ENCODE measurements at regions not wholly inside any gene's neighbourhood (a gene's known extent, or its start where the extent isn't known, plus 50 kb on each side); places are given as distances from the start of the nearest gene placed in this dataset.
"Not testable (repeated sequence)": the region's sequence is repeated elsewhere in the genome, so short reads cannot be mapped to it uniquely, and the experiment has no call there.

DNA sequence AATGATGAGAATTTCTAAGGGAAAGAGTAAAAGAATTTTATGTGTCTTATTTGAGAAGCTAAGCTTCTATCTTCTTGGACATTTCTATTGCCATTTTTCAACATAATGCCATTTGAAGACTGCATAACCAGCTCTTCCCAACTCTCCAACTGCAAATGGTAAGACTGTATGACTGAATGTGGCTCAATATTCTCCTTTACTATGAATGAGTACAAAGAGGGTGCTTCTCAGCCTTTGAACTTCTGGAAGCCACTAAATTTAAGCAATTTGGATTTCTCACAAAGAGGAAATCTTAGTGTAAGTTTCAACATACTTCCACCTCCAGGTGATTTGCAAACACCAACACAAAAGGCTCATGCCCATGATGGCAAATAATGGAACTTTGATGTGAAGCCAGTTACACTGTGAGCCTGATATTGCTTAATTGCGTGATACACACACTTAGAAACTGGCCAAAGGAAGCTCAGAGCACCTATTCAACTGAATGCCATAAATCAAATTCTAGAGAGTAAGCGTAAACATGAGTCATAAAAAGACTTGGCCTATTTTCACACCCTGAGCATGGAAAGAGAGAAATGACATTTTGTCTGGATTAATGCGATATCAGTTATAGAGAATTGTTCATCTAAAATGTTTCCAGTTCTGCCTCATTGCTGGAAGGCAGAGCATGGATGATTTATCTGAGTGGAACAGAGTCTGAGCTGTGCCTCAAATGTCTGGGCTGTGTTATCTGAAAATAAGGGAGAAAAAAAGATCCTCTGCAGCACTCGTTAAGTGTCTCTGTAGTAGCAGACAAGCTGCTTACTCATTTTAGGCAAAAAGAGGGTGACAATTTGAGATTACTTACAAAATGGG is 145.3 kb downstream of the PLK2 start:
- Histone ChIP-seq H3K4me3 (no peak overlapping the region), H3K4me1 (no peaks in the 10 kb centered on the region), H3K9me3 (no peaks in the 10 kb centered on the region), H3K27ac (no peak overlapping the region), H3K36me3 (no peaks in the 10 kb centered on the region), H3K27me3 (no peaks in the 10 kb centered on the region)
- TF ChIP-seq POLR2A (IDR thresholded peaks at IDR 0.05): no peak
- no peak for TF ChIP-seq POLR2AphosphoS5 (IDR thresholded peaks at IDR 0.05)
- no peak for TF ChIP-seq EP300 (IDR thresholded peaks at IDR 0.05)
- TF ChIP-seq, protein P1, sequence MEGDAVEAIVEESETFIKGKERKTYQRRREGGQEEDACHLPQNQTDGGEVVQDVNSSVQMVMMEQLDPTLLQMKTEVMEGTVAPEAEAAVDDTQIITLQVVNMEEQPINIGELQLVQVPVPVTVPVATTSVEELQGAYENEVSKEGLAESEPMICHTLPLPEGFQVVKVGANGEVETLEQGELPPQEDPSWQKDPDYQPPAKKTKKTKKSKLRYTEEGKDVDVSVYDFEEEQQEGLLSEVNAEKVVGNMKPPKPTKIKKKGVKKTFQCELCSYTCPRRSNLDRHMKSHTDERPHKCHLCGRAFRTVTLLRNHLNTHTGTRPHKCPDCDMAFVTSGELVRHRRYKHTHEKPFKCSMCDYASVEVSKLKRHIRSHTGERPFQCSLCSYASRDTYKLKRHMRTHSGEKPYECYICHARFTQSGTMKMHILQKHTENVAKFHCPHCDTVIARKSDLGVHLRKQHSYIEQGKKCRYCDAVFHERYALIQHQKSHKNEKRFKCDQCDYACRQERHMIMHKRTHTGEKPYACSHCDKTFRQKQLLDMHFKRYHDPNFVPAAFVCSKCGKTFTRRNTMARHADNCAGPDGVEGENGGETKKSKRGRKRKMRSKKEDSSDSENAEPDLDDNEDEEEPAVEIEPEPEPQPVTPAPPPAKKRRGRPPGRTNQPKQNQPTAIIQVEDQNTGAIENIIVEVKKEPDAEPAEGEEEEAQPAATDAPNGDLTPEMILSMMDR (IDR thresholded peaks at IDR 0.05): no peak
- WGBS, 2 donors (ENCODE audit: low coverage in 1 of 2): 18 to 63% methylated on average over 4 of the region's 4 CpGs
- no peak for ATAC-seq

DNA sequence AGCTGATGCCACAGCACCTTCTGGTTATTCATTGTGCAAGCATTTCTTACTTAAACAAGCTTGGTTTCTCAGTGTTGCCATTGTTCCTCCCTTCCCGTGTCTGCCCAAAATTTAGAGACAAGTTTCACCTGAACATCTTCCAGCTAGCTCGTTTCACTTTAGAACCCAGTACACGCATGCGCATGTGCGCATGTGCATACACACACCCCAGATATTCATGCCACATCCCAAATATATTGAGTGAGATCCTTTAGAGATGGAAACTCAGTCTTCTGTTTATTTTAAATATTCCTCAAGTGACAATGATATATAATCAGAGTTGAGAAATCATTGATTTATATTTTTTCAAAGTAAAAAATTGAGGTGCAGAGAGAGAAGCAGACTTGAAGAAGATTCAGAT is 147.6 kb downstream of the PLK2 start:
- TF ChIP-seq POLR2AphosphoS5 (IDR thresholded peaks at IDR 0.05): no peak
- WGBS, 2 donors (ENCODE audit: low coverage in 1 of 2): 86 to 89% methylated on average over 5 of the region's 5 CpGs
- H3K9me3 ChIP-seq: peaks cover 0 to 3% (median 0%) of the 10 kb centered on the region in 3 donors
- no peak for ATAC-seq
- no peak overlapping the region for H3K4me3 ChIP-seq
- H3K4me1 ChIP-seq: no peaks in the 10 kb centered on the region
- H3K27me3 ChIP-seq: no peaks in the 10 kb centered on the region
- no peaks in the 10 kb centered on the region for H3K36me3 ChIP-seq
- no peak overlapping the region for H3K27ac ChIP-seq

DNA sequence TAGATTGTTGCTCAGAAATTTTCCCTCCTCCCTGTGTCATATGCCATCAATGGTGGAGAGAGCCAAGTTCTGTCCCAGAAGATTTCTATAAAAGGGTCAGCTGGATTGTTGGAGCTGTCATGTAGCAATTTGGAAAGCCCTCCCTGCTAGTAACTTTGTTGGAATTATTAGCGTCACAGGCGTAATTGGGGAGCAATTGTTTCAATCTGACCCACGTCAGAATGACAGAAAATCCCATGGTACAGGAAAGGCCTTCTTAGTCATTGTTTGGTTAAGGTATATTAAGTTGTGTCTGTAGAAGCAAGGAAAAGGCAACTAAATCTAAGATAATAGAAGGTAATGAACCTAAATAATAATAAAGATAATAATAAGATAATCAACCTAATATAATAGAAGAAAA is 148.4 kb downstream of the PLK2 start:
- no peak overlapping the region for H3K4me3 ChIP-seq
- WGBS, 2 donors (ENCODE audit: low coverage in 1 of 2): 60 to 97% methylated on average over 1 to 3 of the region's 3 CpGs
- H3K27me3 ChIP-seq: no peaks in the 10 kb centered on the region
- no peaks in the 10 kb centered on the region for H3K4me1 ChIP-seq
- peaks cover 0 to 3% (median 0%) of the 10 kb centered on the region in 3 donors for H3K9me3 ChIP-seq
- no peaks in the 10 kb centered on the region for H3K36me3 ChIP-seq
- TF ChIP-seq, protein P1 (IDR thresholded peaks at IDR 0.05): no peak
- TF ChIP-seq EP300 (IDR thresholded peaks at IDR 0.05) (no peak), POLR2AphosphoS5 (IDR thresholded peaks at IDR 0.05) (no peak), POLR2A (IDR thresholded peaks at IDR 0.05) (no peak)
- H3K27ac ChIP-seq: no peak overlapping the region
- ATAC-seq: no peak

DNA sequence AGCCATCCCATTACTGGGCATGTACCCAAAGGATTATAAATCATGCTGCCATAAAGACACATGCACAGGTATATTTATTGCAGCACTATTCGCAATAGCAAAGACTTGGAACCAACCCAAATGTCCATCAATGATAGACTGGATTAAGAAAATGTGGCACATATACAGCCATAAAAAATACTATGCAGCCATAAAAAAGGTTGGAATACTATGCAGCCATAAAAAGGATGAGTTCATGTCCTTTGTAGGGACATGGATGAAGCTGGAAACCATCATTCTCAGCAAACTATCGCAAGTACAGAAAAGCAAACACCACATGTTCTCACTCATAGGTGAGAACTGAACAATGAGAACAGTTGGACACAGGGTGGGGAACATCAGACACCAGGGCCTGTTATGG is 151.5 kb downstream of the PLK2 start:
- H3K4me3 ChIP-seq, H3K9me3 ChIP-seq: not testable (repeated sequence)
- 91 to 92% methylated on average over 2 of the region's 2 CpGs for WGBS, 2 donors (ENCODE audit: low coverage in 1 of 2)

DNA sequence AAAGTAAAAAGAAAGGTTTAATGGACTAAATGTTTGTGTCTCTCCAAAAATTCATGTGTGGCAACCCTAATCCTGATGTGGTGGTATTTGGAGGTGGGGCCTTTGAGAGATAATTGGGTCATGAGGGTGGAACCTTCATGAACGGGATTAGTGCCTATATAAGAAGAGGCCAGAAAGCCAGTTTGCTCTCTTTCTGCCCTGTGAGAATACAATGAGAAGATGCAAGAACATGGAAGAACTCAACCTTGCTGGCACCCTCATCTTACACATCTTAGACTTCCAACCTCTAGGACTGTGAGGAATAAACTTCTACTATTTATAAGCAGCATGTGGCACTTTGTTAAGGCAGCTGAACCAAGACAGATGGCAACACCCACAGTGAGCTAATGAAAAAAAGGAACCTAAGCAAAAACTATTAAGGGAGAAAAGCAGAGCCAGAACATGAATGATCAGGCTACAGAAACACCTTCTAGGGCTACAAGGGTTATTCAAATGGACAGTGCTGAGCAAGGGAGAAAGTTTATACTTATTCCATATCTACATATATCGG is 159.5 kb downstream of the PLK2 start:
- Histone ChIP-seq H3K9me3 (no peaks in the 10 kb centered on the region), H3K36me3 (no peaks in the 10 kb centered on the region), H3K4me3 (no peak overlapping the region), H3K4me1 (no peaks in the 10 kb centered on the region), H3K27me3 (no peaks in the 10 kb centered on the region), H3K27ac (no peak overlapping the region)
- ATAC-seq: no peak
- WGBS, 2 donors (ENCODE audit: low coverage in 1 of 2): 79 to 81% methylated on average over 2 of the region's 2 CpGs
- TF ChIP-seq, protein P1 (IDR thresholded peaks at IDR 0.05): no peak
- TF ChIP-seq POLR2A (IDR thresholded peaks at IDR 0.05): no peak
- no peak for TF ChIP-seq POLR2AphosphoS5 (IDR thresholded peaks at IDR 0.05)
- TF ChIP-seq EP300 (IDR thresholded peaks at IDR 0.05): no peak

More for the DNA sequence above, 151.5 kb downstream of the PLK2 start:
- not testable (repeated sequence) for H3K4me1 ChIP-seq, ATAC-seq, H3K27ac ChIP-seq, H3K27me3 ChIP-seq, H3K36me3 ChIP-seq

DNA sequence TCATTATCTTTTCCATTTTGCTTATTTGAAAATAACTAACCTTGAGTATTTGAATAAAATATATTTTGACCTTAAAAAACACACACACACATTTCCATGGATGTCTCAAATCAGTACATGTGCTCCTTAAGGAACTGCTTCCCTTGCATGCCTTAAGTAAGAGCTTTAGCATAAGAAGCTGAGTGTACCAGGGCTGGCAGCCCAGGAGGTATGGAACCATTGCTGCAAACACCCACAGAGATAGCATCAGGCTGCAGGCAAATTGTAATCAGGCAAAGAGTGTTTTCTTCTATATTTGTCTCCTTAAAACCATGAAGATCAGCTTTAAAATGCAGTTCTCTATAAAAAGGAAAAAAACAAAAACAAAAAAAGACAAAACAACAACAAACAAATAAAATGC is 160.6 kb downstream of the PLK2 start:
- no peaks in the 10 kb centered on the region for H3K9me3 ChIP-seq
- H3K27me3 ChIP-seq: no peaks in the 10 kb centered on the region
- TF ChIP-seq POLR2AphosphoS5 (IDR thresholded peaks at IDR 0.05) (no peak), EP300 (IDR thresholded peaks at IDR 0.05) (no peak), POLR2A (IDR thresholded peaks at IDR 0.05) (no peak)
- TF ChIP-seq, protein P1 (IDR thresholded peaks at IDR 0.05): no peak
- H3K36me3 ChIP-seq: no peaks in the 10 kb centered on the region
- H3K27ac ChIP-seq: no peak overlapping the region
- ATAC-seq: no peak
- H3K4me1 ChIP-seq: no peaks in the 10 kb centered on the region
- H3K4me3 ChIP-seq: no peak overlapping the region
